MM.1S (cell line): ENCODE measurements at regions not wholly inside any gene's neighbourhood (a gene's known extent, or its start where the extent isn't known, plus 50 kb on each side); places are given as distances from the start of the nearest gene placed in this dataset.

Source experiments
- CTCF ChIP-seq: fragments of 300-600 bp; sonication (generic); IDR thresholded peaks from 2 replicates; pipeline ENCODE4 v1.5.1; 2016; ENCODE audit warnings: antibody characterized with exemption, low read length, mixed read lengths
- EZH2 ChIP-seq: fragments of 300-600 bp; sonication (generic); optimal IDR thresholded peaks from 2 replicates; pipeline ENCODE3; 2017; ENCODE audit warnings: low read depth, mild to moderate bottlenecking, antibody characterized with exemption, low read length, mixed read lengths
- EZH2phosphoT487 ChIP-seq: fragments of 300-600 bp; sonication (generic); IDR thresholded peaks from 2 replicates; pipeline ENCODE4 v1.6.1; 2018; ENCODE audit warnings: antibody characterized with exemption, low read length

- TF ChIP-seq CTCF (peak; percentile 73), EZH2 (no peak), EZH2phosphoT487 (no peak)
Measured at GRCh38 chr4:114386637-114387233, 211.9 kb upstream of the UGT8 start.
